ENCODE measurements at regions not wholly inside any gene's neighbourhood (a gene's known extent, or its start where the extent isn't known, plus 50 kb on each side); places are given as distances from the start of the nearest gene placed in this dataset.

DNA sequence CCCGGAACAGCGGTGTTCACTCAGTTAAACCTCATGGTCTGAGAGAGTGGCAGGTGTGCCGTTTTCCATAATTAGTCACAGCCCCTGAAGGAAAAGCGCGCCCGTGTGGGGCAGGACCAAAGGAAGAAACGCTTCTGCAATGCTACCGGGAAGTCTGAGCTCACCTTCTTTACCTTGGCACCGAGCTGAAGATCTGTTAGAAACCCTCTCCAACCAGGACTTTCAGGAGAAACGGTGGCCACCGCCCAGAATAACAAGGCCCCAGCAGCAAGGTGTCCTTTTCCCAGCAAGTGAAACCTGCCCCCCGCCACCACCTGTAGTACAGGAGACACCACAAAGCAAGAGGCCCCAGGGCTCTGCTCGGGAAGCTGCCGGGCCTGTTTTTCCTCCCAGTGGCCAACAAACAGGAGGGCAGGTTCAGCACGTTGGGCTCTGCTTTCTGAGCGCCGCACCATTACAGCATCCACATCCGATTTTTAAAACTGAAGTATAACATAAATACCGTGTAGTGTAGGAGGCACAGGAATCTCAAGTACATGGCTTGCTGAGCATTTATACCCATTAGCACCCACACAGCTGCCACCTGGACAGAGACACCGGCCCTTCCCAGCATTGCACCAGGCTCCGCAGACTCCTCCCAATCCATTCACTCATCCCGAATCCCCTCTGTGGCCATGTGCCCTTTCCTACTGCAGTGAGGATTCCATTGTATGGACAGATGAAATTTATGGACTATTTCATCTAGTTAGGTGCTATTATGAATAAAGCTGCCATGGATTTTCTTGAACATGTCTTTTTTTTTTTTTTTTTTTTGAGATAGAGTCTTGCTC lies 121.8 kb upstream of the RIOK3 start:
- TF ChIP-seq EZH2 (IDR thresholded peaks at IDR 0.05; ENCODE audit: borderline replicate concordance) = no peak
- TF ChIP-seq EZH2phosphoT487 (IDR thresholded peaks at IDR 0.05; ENCODE audit: low read depth, severe bottlenecking, unreplicated experiment) = no peak
- TF ChIP-seq, protein P1, sequence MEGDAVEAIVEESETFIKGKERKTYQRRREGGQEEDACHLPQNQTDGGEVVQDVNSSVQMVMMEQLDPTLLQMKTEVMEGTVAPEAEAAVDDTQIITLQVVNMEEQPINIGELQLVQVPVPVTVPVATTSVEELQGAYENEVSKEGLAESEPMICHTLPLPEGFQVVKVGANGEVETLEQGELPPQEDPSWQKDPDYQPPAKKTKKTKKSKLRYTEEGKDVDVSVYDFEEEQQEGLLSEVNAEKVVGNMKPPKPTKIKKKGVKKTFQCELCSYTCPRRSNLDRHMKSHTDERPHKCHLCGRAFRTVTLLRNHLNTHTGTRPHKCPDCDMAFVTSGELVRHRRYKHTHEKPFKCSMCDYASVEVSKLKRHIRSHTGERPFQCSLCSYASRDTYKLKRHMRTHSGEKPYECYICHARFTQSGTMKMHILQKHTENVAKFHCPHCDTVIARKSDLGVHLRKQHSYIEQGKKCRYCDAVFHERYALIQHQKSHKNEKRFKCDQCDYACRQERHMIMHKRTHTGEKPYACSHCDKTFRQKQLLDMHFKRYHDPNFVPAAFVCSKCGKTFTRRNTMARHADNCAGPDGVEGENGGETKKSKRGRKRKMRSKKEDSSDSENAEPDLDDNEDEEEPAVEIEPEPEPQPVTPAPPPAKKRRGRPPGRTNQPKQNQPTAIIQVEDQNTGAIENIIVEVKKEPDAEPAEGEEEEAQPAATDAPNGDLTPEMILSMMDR (IDR thresholded peaks at IDR 0.05; ENCODE audit: poor library complexity) = no peak
